Breast epithelium (tissue), 4 donors: ENCODE measurements at regions not wholly inside any gene's neighbourhood (a gene's known extent, or its start where the extent isn't known, plus 50 kb on each side); places are given as distances from the start of the nearest gene placed in this dataset.

Experiments used
- DNase-seq, 2 donors: peaks; one replicate each; pipeline ENCODE4 v3.0.0-alpha.2; 2019; ENCODE audit warnings: low spot score in 2 of 2
- H3K27ac ChIP-seq, 2 donors: fragments of 200-600 bp; sonication (generic) in 1 of 2; one replicate each; pipeline ENCODE4 v1.5.1; 2016 to 2019; ENCODE audit warnings: mild to moderate bottlenecking in 1 of 2
- H3K27me3 ChIP-seq, 2 donors: fragments of 200-600 bp; sonication (generic) in 1 of 2; one replicate each; pipeline versions ENCODE4 v1.5.1 to v1.6.0; 2017 to 2019; ENCODE audit warnings: control low read depth in 1 of 2, mild to moderate bottlenecking in 1 of 2
- H3K36me3 ChIP-seq: fragments of 200-600 bp; one replicate; pipeline ENCODE4 v1.5.1; 2019
- H3K4me1 ChIP-seq, 2 donors: fragments of 200-600 bp; sonication (generic); one replicate each; pipeline ENCODE4 v1.5.1; 2016 to 2019; ENCODE audit warnings: control low read depth in 1 of 2
- H3K4me3 ChIP-seq, 3 donors: fragments of 200-600 bp; sonication (generic); 1 replicate in 2 of 3; 2 replicates in 1 of 3; pipeline ENCODE4 v1.5.1; 2016 to 2019; ENCODE audit warnings: mild to moderate bottlenecking in 3 of 3, moderate library complexity in 2 of 3
- H3K9me3 ChIP-seq, 2 donors: fragments of 200-600 bp; sonication (generic) in 1 of 2; one replicate each; pipeline ENCODE4 v1.5.1; 2016 to 2019; ENCODE audit warnings: control low read depth in 1 of 2
- CTCF ChIP-seq, 3 donors: fragments of 450-650 bp; IDR thresholded peaks; one replicate each; pipeline ENCODE4 v1.5.1; 2016 to 2017; ENCODE audit warnings: antibody characterized with exemption in 3 of 3, mild to moderate bottlenecking in 3 of 3, moderate library complexity in 3 of 3
- POLR2A ChIP-seq: fragments of 450-650 bp; IDR thresholded peaks from one replicate; pipeline ENCODE4 v1.6.1; 2016; ENCODE audit warnings: antibody characterized with exemption, mild to moderate bottlenecking, moderate library complexity
- POLR2AphosphoS5 ChIP-seq, 3 donors: sonication (generic); formaldehyde crosslinking; IDR thresholded peaks; one replicate each; pipeline ENCODE4 v1.6.1; 2017; ENCODE audit warnings: antibody characterized with exemption in 3 of 3
- intact Hi-C: fragments of 100-400 bp; cut with DNase I; formaldehyde crosslinking; loops from one replicate; pipeline ENCODE4 v1.15.1; 2023; ENCODE audit warnings: low total_unique reads

- DNase-seq: no peak
- TF ChIP-seq POLR2AphosphoS5 (IDR thresholded peaks at IDR 0.05) (no peak), POLR2A (no peak), CTCF (IDR thresholded peaks at IDR 0.05) (no peak)
- H3K4me1 ChIP-seq: no peaks in the 10 kb centered on the region
- no peaks in the 10 kb centered on the region for H3K36me3 ChIP-seq
- H3K4me3 ChIP-seq: no peak overlapping the region
- intact Hi-C loops: loop anchor here (5.0 kb wide), 1 partner anchor 745 kb away; no protein-coding TSS in a partner anchor
- H3K27me3 ChIP-seq: no peaks in the 10 kb centered on the region
- no peaks in the 10 kb centered on the region for H3K9me3 ChIP-seq
- no peak overlapping the region for H3K27ac ChIP-seq
Observed at GRCh38 chr18:73987247-73987980, 160.2 kb downstream of the FBXO15 start.

DNA sequence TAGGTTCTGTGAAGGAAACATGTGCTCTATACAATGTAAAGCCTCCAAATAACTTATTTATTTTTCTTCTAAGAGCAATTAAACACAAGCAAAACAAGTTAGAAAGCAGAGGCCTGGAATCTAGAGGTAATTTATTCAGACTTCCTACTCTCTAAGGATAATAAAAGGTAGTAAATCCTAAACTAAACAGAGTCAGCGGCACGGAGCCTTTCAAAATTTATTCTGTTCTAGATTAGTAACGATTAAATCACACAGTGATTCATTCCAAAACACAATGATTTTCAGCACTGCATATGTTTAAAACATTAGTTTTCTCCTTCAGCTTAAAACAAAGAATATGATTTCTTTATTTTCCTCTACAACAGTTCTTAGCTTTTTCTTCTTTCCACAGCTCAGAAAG lies 160.9 kb downstream of the FBXO15 start:
- Histone ChIP-seq H3K9me3 (no peaks in the 10 kb centered on the region), H3K4me3 (no peak overlapping the region), H3K4me1 (no peaks in the 10 kb centered on the region), H3K27me3 (no peaks in the 10 kb centered on the region), H3K36me3 (no peaks in the 10 kb centered on the region), H3K27ac (no peak overlapping the region)
- no peak for DNase-seq
- TF ChIP-seq POLR2AphosphoS5 (IDR thresholded peaks at IDR 0.05) (no peak), POLR2A (no peak), CTCF (IDR thresholded peaks at IDR 0.05) (no peak)
- intact Hi-C loops: loop anchor here (5.0 kb wide), 1 partner anchor 744 kb away; no protein-coding TSS in a partner anchor

DNA sequence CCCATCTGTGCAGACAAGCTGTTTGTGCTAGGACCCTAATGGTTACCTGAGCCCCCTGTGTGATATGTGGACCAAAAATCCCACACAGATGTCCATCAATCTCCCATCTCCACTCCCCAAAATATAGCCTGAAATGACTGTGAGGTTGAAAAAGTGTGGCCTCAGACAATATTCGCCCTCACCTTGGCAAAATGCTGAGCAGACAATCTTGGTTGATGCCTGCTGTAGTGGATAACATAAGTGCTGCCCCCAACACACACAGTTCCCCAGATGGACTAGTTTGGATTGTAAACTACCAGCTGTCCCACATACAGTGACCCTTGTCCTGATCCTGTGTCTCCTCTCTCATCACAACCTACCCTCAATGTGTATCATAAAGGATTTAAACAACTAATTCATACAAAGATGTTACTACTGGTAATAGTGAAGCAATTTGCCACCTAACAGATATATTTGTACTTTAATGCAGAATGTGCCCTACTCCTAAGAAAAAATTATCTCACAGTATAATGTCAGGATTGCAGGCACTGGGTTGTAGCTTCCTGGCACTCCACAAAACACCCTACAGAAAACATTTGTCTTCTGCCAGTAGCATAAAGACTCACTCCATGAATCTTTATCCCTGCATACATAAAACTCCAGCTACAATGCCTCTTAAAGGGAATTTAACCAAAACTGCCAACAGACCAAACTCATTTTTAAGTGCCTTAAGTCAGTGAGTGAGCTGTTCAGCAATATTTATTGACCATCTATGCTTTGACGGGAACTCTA lies 161.6 kb downstream of the FBXO15 start:
- H3K27me3 ChIP-seq: no peaks in the 10 kb centered on the region
- no peaks in the 10 kb centered on the region for H3K4me1 ChIP-seq
- H3K27ac ChIP-seq: no peak overlapping the region
- intact Hi-C loops: loop anchor here (5.0 kb wide), 1 partner anchor 744 kb away; no protein-coding TSS in a partner anchor
- DNase-seq: no peak
- TF ChIP-seq POLR2AphosphoS5 (IDR thresholded peaks at IDR 0.05): no peak
- TF ChIP-seq POLR2A: no peak
- TF ChIP-seq CTCF (IDR thresholded peaks at IDR 0.05): no peak
- no peaks in the 10 kb centered on the region for H3K36me3 ChIP-seq
- no peak overlapping the region for H3K4me3 ChIP-seq
- H3K9me3 ChIP-seq: no peaks in the 10 kb centered on the region

DNA sequence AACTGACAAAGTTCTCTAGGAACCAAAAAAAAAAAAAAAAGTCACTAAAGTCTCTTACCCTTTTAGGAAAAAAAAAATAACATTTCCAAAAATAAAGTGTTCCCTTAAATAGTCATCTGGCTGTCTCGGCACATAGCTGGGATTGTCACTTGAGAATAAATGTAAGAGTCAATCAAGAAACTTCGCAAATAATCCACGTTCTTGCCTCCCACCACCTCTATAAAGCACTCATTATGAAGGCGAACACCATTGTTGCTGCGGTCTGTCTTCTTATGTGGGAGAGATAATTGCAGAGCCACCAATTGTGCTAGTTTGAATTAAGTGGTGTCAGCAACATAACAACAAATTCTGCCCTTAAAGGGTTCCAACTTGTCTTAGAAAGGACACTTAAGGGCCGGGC lies 163.7 kb downstream of the FBXO15 start:
- Histone ChIP-seq H3K4me1 (no peaks in the 10 kb centered on the region), H3K36me3 (no peaks in the 10 kb centered on the region), H3K27ac (no peak overlapping the region), H3K9me3 (no peaks in the 10 kb centered on the region), H3K4me3 (no peak overlapping the region), H3K27me3 (no peaks in the 10 kb centered on the region)
- TF ChIP-seq POLR2A: no peak
- no peak for TF ChIP-seq CTCF (IDR thresholded peaks at IDR 0.05)
- no peak for TF ChIP-seq POLR2AphosphoS5 (IDR thresholded peaks at IDR 0.05)
- DNase-seq: no peak
- intact Hi-C loops: no loop called here

GRCh38 chr18:73983496-73983895 lies 164.1 kb downstream of the FBXO15 start:
- H3K4me1 ChIP-seq: no peaks in the 10 kb centered on the region
- intact Hi-C loops: no loop called here
- H3K4me3 ChIP-seq: no peak overlapping the region
- no peaks in the 10 kb centered on the region for H3K36me3 ChIP-seq
- H3K27me3 ChIP-seq: no peaks in the 10 kb centered on the region
- no peak for TF ChIP-seq POLR2A
- TF ChIP-seq POLR2AphosphoS5 (IDR thresholded peaks at IDR 0.05): no peak
- TF ChIP-seq CTCF (IDR thresholded peaks at IDR 0.05): no peak
- DNase-seq: no peak
- no peak overlapping the region for H3K27ac ChIP-seq
- no peaks in the 10 kb centered on the region for H3K9me3 ChIP-seq
